H1 (cell line): ENCODE measurements at regions not wholly inside any gene's neighbourhood (a gene's known extent, or its start where the extent isn't known, plus 50 kb on each side); places are given as distances from the start of the nearest gene placed in this dataset.

Experiments used
- CTCF ChIA-PET: fragments of 300-600 bp; sonication (Branson Sonifier 250); formaldehyde crosslinking; loops from one replicate; lab custom pipeline; 2021; ENCODE audit not compliant: partially characterized antibody; lab: Charles Lee
- POLR2A ChIA-PET: fragments of 300-600 bp; sonication (Branson Sonifier 250); formaldehyde crosslinking; loops from one replicate; lab custom pipeline; 2021; ENCODE audit warnings: inconsistent platforms; ENCODE audit not compliant: partially characterized antibody; lab: Charles Lee
- DNase-seq, 2 experiments: peaks; one replicate each; pipeline versions ENCODE4 v3.0.0 to v3.0.0-alpha.2; 2010 to 2022; ENCODE audit warnings: low spot score in 2 of 2, low read depth in 1 of 2, mixed read lengths in 1 of 2
- FAIRE-seq: peaks from 2 replicates; lab custom pipeline; 2011; peaks lifted over from hg19 to GRCh38; lab: Jason Lieb, UNC
- H2AFZ ChIP-seq: 2 replicates; pipeline ENCODE4 v1.8.1; 2012; ENCODE audit warnings: low read length, inconsistent platforms
- H2AK5ac ChIP-seq: 2 replicates; pipeline ENCODE4 v1.6.1; 2013; ENCODE audit warnings: low read depth, low read length
- H2BK120ac ChIP-seq: replicated peaks from 2 replicates; pipeline ENCODE3; 2013; ENCODE audit warnings: low read depth, low read length, inconsistent platforms
- H2BK12ac ChIP-seq: 2 replicates; pipeline ENCODE4 v1.6.1; 2013; ENCODE audit warnings: low read depth, low read length
- H2BK15ac ChIP-seq: 2 replicates; pipeline ENCODE4 v1.6.1; 2013; ENCODE audit warnings: low read length
- H2BK20ac ChIP-seq: 2 replicates; pipeline ENCODE4 v1.6.1; 2013; ENCODE audit warnings: low read length
- H2BK5ac ChIP-seq: 2 replicates; pipeline ENCODE4 v1.6.1; 2013; ENCODE audit warnings: low read depth, low read length
- H3K14ac ChIP-seq: 2 replicates; pipeline ENCODE4 v1.6.1; 2013; ENCODE audit warnings: inconsistent platforms; ENCODE audit not compliant: insufficient read length
- H3K18ac ChIP-seq: 2 replicates; pipeline ENCODE4 v1.6.1; 2013; ENCODE audit warnings: low read length; ENCODE audit errors: extremely low read depth
- H3K23ac ChIP-seq: 2 replicates; pipeline ENCODE4 v1.6.1; 2013; ENCODE audit warnings: inconsistent platforms; ENCODE audit not compliant: insufficient read length
- H3K23me2 ChIP-seq: 2 replicates; pipeline ENCODE4 v1.6.1; 2013; ENCODE audit warnings: low read depth, low read length
- H3K27ac ChIP-seq: 2 replicates; pipeline ENCODE4 v1.6.1; 2011; ENCODE audit warnings: low read depth, low read length, inconsistent platforms
- H3K27me3 ChIP-seq, 4 experiments: replicated peaks in 1 of 4; 1 replicate in 1 of 4; 2 replicates in 3 of 4; pipeline versions ENCODE4 v1.6.1 to v1.8.1; 2011 to 2013; ENCODE audit warnings: low read length in 3 of 4, mild to moderate bottlenecking in 3 of 4, inconsistent platforms in 2 of 4, mixed read lengths in 2 of 4, moderate library complexity in 1 of 4; ENCODE audit not compliant: control insufficient read depth in 3 of 4, insufficient read depth in 3 of 4; ENCODE audit errors: extremely low read depth in 1 of 4
- H3K36me3 ChIP-seq, 4 experiments: 2 replicates each; pipeline versions ENCODE4 v1.6.1 to v1.8.1; 2011 to 2013; ENCODE audit warnings: mild to moderate bottlenecking in 4 of 4, low read length in 3 of 4, moderate library complexity in 2 of 4, control low read depth in 1 of 4, inconsistent platforms in 1 of 4; ENCODE audit not compliant: insufficient read depth in 4 of 4, control insufficient read depth in 2 of 4
- H3K4ac ChIP-seq: replicated peaks from 2 replicates; pipeline ENCODE3; 2013; ENCODE audit warnings: low read length, low read depth, mixed read lengths, inconsistent platforms; ENCODE audit not compliant: insufficient read length
- H3K4me1 ChIP-seq, 4 experiments: replicated peaks in 1 of 4; 1 replicate in 1 of 4; 2 replicates in 3 of 4; pipeline versions ENCODE4 v1.6.1 to v1.8.1; 2011 to 2013; ENCODE audit warnings: low read length in 3 of 4, inconsistent platforms in 2 of 4, mixed read lengths in 1 of 4; ENCODE audit not compliant: insufficient read depth in 4 of 4, control insufficient read depth in 3 of 4
- H3K4me2 ChIP-seq, 2 experiments: 2 replicates each; pipeline versions ENCODE4 v1.6.1 to v1.8.1; 2011 to 2013; ENCODE audit warnings: low read depth in 2 of 2, low read length in 2 of 2, control low read depth in 1 of 2, inconsistent platforms in 1 of 2, mild to moderate bottlenecking in 1 of 2; ENCODE audit not compliant: insufficient read depth in 1 of 2
- H3K4me3 ChIP-seq, 4 experiments: fragments of 200-600, 300-600 bp in 1 of 4; sonication (generic), shearing (Covaris generic), sonication (Bioruptor Twin) in 1 of 4; 2 replicates each; pipeline versions ENCODE4 v1.5.1 to v1.8.1; 2011 to 2016; ENCODE audit warnings: low read length in 4 of 4, low read depth in 3 of 4, control low read depth in 2 of 4, inconsistent platforms in 2 of 4, mild to moderate bottlenecking in 2 of 4, mixed read lengths in 1 of 4, moderate library complexity in 1 of 4; ENCODE audit not compliant: insufficient read depth in 2 of 4; ENCODE audit errors: extremely low read depth in 1 of 4
- H3K56ac ChIP-seq: replicated peaks from 2 replicates; pipeline ENCODE3; 2013; ENCODE audit warnings: low read depth, mild to moderate bottlenecking, mixed read lengths, low read length, inconsistent platforms; ENCODE audit not compliant: insufficient read length
- H3K79me1 ChIP-seq: 2 replicates; pipeline ENCODE4 v1.6.1; 2013; ENCODE audit warnings: low read depth, low read length, control low read depth
- H3K79me2 ChIP-seq, 2 experiments: 2 replicates each; pipeline versions ENCODE4 v1.6.1 to v1.8.1; 2012 to 2013; ENCODE audit warnings: low read length in 2 of 2, mild to moderate bottlenecking in 2 of 2, inconsistent platforms in 1 of 2; ENCODE audit not compliant: insufficient read depth in 2 of 2, control insufficient read depth in 1 of 2
- H3K9ac ChIP-seq, 4 experiments: replicated peaks in 1 of 4; 1 replicate in 1 of 4; 2 replicates in 3 of 4; pipeline versions ENCODE4 v1.6.1 to v1.8.1; 2011 to 2013; ENCODE audit warnings: low read depth in 3 of 4, low read length in 3 of 4, control low read depth in 2 of 4, mild to moderate bottlenecking in 2 of 4, moderate library complexity in 2 of 4, inconsistent platforms in 1 of 4; ENCODE audit errors: extremely low read depth in 1 of 4
- H3K9me3 ChIP-seq, 2 experiments: 2 replicates each; pipeline versions ENCODE4 v1.6.1 to v1.8.1; 2012 to 2013; ENCODE audit warnings: mild to moderate bottlenecking in 2 of 2, moderate library complexity in 2 of 2, control low read depth in 1 of 2, inconsistent platforms in 1 of 2, low read depth in 1 of 2, low read length in 1 of 2, mixed read lengths in 1 of 2; ENCODE audit not compliant: insufficient read depth in 2 of 2
- H4K20me1 ChIP-seq, 2 experiments: replicated peaks in 1 of 2; 2 replicates each; pipeline versions ENCODE3 to v1.8.1; 2011 to 2013; ENCODE audit warnings: inconsistent platforms in 2 of 2, low read length in 2 of 2, mild to moderate bottlenecking in 1 of 2; ENCODE audit not compliant: insufficient read depth in 2 of 2, control insufficient read depth in 1 of 2
- H4K5ac ChIP-seq: 2 replicates; pipeline ENCODE4 v1.6.1; 2013; ENCODE audit warnings: low read length, low read depth, mixed read lengths, inconsistent platforms; ENCODE audit not compliant: insufficient read length
- H4K8ac ChIP-seq: 2 replicates; pipeline ENCODE4 v1.8.0; 2013; ENCODE audit warnings: mild to moderate bottlenecking, moderate library complexity, low read length, inconsistent platforms; ENCODE audit not compliant: insufficient read depth; ENCODE audit errors: extremely low read depth
- H4K91ac ChIP-seq: replicated peaks from 2 replicates; pipeline ENCODE3; 2013; ENCODE audit warnings: low read length, mixed read lengths, inconsistent platforms; ENCODE audit not compliant: insufficient read length
- BACH1 ChIP-seq: IDR thresholded peaks from 2 replicates; pipeline ENCODE4 v1.6.1; 2012; ENCODE audit warnings: low read length, improper control_type of control experiment
- E2F6 ChIP-seq: IDR thresholded peaks from 2 replicates; pipeline ENCODE4 v1.6.1; 2012; ENCODE audit warnings: inconsistent platforms
- HDAC2 ChIP-seq, 2 experiments: fragments of 300-600 bp in 1 of 2; sonication (generic) in 1 of 2; IDR thresholded peaks; 2 replicates each; pipeline ENCODE4 v1.6.1; 2011 to 2012; ENCODE audit warnings: low read depth in 2 of 2, low read length in 2 of 2, mild to moderate bottlenecking in 2 of 2, moderate library complexity in 2 of 2, borderline replicate concordance in 1 of 2, inconsistent platforms in 1 of 2
- JUN ChIP-seq: IDR thresholded peaks from 2 replicates; pipeline ENCODE4 v1.6.1; 2011; ENCODE audit warnings: low read depth, mild to moderate bottlenecking, improper control_type of control experiment, low read length
- KDM1A ChIP-seq: fragments of 200-600, 300-600 bp; sonication (generic); IDR thresholded peaks from 2 replicates; pipeline ENCODE4 v1.7.1; 2016; ENCODE audit warnings: mild to moderate bottlenecking, low read length, borderline replicate concordance
- KDM4A ChIP-seq: IDR thresholded peaks from one replicate; pipeline ENCODE4 v1.7.1; 2012; ENCODE audit warnings: low read depth, mild to moderate bottlenecking, moderate library complexity, low read length, inconsistent platforms; ENCODE audit not compliant: severe bottlenecking
- RAD21 ChIP-seq, 2 experiments: IDR thresholded peaks in 1 of 2; conservative IDR thresholded peaks in 1 of 2; 2 replicates each; pipeline ENCODE4 v1.6.1; 2011; ENCODE audit warnings: low read depth in 2 of 2, low read length in 2 of 2, improper control_type of control experiment in 1 of 2, inconsistent platforms in 1 of 2, mild to moderate bottlenecking in 1 of 2, moderate library complexity in 1 of 2
- RFX5 ChIP-seq: IDR thresholded peaks from 2 replicates; pipeline ENCODE4 v1.6.1; 2011; ENCODE audit warnings: low read depth, low read length, improper control_type of control experiment, borderline replicate concordance
- RNF2 ChIP-seq: fragments of 200-900, 300-1000 bp; sonication (generic); IDR thresholded peaks from 2 replicates; pipeline ENCODE4 v1.7.1; 2016; ENCODE audit warnings: borderline replicate concordance, low read depth, mild to moderate bottlenecking, antibody characterized with exemption, low read length; ENCODE audit not compliant: poor library complexity, severe bottlenecking; ENCODE audit errors: missing control alignments
- SIX5 ChIP-seq: IDR thresholded peaks from 2 replicates; pipeline ENCODE4 v1.6.1; 2011; ENCODE audit warnings: mild to moderate bottlenecking, low read depth, low read length
- SP4 ChIP-seq: IDR thresholded peaks from 2 replicates; pipeline ENCODE4 v1.6.1; 2012; ENCODE audit warnings: low read length, inconsistent platforms
- ZNF274 ChIP-seq: IDR thresholded peaks from 2 replicates; pipeline ENCODE4 v1.7.0; 2012; ENCODE audit warnings: low read length, borderline replicate concordance; ENCODE audit errors: extremely low read depth
- WGBS, 2 experiments: shearing (Covaris generic) in 1 of 2; methylation state at CpG; one replicate each; pipeline versions ENCODE4 v1.1.6 to v1.1.7; 2013 to 2015; ENCODE audit warnings: low lambda C conversion rate in 2 of 2, mixed read lengths in 2 of 2, inconsistent platforms in 1 of 2, low coverage in 1 of 2, missing lambda C conversion rate in 1 of 2; ENCODE audit not compliant: insufficient replicate concordance in 2 of 2, insufficient coverage in 1 of 2, insufficient read length in 1 of 2; ENCODE audit errors: extremely low coverage in 1 of 2, missing lambda C conversion rate in 1 of 2; 5-methylcytosine and 5-hydroxymethylcytosine counted together

DNA sequence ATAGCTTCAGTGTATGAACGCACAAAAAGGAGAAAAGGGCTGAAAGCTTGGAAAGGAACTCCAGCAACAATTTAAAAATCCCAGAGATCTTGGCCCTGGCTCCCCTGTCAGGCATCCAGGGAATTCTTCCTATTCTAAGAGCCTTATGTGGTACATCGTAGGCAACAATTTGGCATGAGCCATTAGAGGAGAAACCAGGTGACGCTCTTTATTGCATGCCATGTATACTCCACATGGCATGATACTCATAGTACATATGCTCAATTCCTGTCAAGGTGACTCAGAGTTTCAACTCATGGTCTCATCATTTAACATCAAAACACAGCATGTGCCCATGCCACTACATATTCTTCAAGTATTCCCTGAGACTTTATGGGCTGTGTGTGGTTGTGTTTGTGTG is 191.3 kb downstream of the OR13H1 start (continued):
- TF ChIP-seq KDM1A = no peak

- H3K9ac ChIP-seq = no peak overlapping the region
- no peak overlapping the region for H3K27ac ChIP-seq
- H4K5ac ChIP-seq = no peak overlapping the region
- H2AFZ ChIP-seq = no peak overlapping the region
- H3K79me1 ChIP-seq = no peaks in the 10 kb centered on the region
- no peaks in the 10 kb centered on the region for H3K23me2 ChIP-seq
- CTCF ChIA-PET = no interaction called here
- no peaks in the 10 kb centered on the region for H3K27me3 ChIP-seq
- H3K18ac ChIP-seq = no peak overlapping the region
- 89% methylated on average over 1 of the region's 2 CpGs; no CpG with 5 or more reads in 1 of the 2 experiments for WGBS, 2 experiments
- FAIRE-seq (no peak), DNase-seq (no peak)
- no peak overlapping the region for H4K8ac ChIP-seq
- peaks cover 2 to 56% (median 26%) of the 10 kb centered on the region in 4 experiments for H3K36me3 ChIP-seq
- no peak overlapping the region for H3K4ac ChIP-seq
- H3K56ac ChIP-seq = no peak overlapping the region
- no peak overlapping the region for H2AK5ac ChIP-seq
- no peak overlapping the region for H2BK12ac ChIP-seq
- no peak overlapping the region for H2BK15ac ChIP-seq
- no peak overlapping the region for H3K4me2 ChIP-seq
- no peaks in the 10 kb centered on the region for H3K4me1 ChIP-seq
- H2BK120ac ChIP-seq = no peak overlapping the region
- no peak overlapping the region for H3K14ac ChIP-seq
- no peak overlapping the region for H3K23ac ChIP-seq
- no peaks in the 10 kb centered on the region for H3K79me2 ChIP-seq
- no peak overlapping the region for H2BK5ac ChIP-seq
- no peaks in the 10 kb centered on the region for H4K20me1 ChIP-seq
- POLR2A ChIA-PET = no interaction called here
- H3K4me3 ChIP-seq = no peak overlapping the region
- no peak overlapping the region for H4K91ac ChIP-seq
- H2BK20ac ChIP-seq = no peak overlapping the region
- H3K9me3 ChIP-seq = no peaks in the 10 kb centered on the region
- TF ChIP-seq SP4 (no peak), BACH1 (no peak), RFX5 (no peak), SIX5 (no peak), RAD21 (IDR thresholded peaks at IDR 0.05 in 1 of 2, conservative IDR thresholded peaks at IDR 0.05 in 1 of 2; ENCODE audit: low read depth in 2 of 2, low read length in 2 of 2) (no peak), JUN (no peak), E2F6 (no peak), KDM4A (no peak), ZNF274 (no peak), HDAC2 (IDR thresholded peaks at IDR 0.05; ENCODE audit: borderline replicate concordance in 1 of 2, low read depth in 2 of 2, low read length in 2 of 2) (no peak), RNF2 (no peak)
Measured at GRCh38 chrX:131739823-131740222, 195.9 kb downstream of the OR13H1 start.
